Upper lobe of right lung (tissue), 1 donor: ENCODE measurements at regions not wholly inside any gene's neighbourhood (a gene's known extent, or its start where the extent isn't known, plus 50 kb on each side); places are given as distances from the start of the nearest gene placed in this dataset.

Experiments
- ATAC-seq: fragments of 200-7000 bp; cut with Tn5 transposase; one replicate; pipeline ENCODE4 v1.9.1; 2020; ENCODE audit warnings: mild to moderate bottlenecking, moderate library complexity
- DNase-seq: peaks from one replicate; pipeline ENCODE4 v3.0.0-alpha.2; 2020
- H3K27ac ChIP-seq: fragments of 200-600 bp; one replicate; pipeline ENCODE4 v1.8.0; 2022
- H3K27me3 ChIP-seq: fragments of 200-600 bp; one replicate; pipeline ENCODE4 v1.8.0; 2022; ENCODE audit warnings: mild to moderate bottlenecking
- H3K36me3 ChIP-seq: fragments of 200-600 bp; one replicate; pipeline ENCODE4 v1.8.0; 2022
- H3K4me1 ChIP-seq: fragments of 200-600 bp; one replicate; pipeline ENCODE4 v1.8.0; 2022
- H3K4me3 ChIP-seq: fragments of 200-600 bp; one replicate; pipeline ENCODE4 v1.8.0; 2022; ENCODE audit warnings: mild to moderate bottlenecking
- H3K9me3 ChIP-seq: fragments of 200-600 bp; one replicate; pipeline ENCODE4 v1.8.0; 2022
- intact Hi-C: fragments of 100-400 bp; cut with DNase I; formaldehyde crosslinking; loops from one replicate; pipeline ENCODE4 v1.11.0; 2022
- TF ChIP-seq, protein P1 (sequence below): fragments of 200-600 bp; IDR thresholded peaks from one replicate; pipeline ENCODE4 v1.8.0; 2022; ENCODE audit warnings: antibody characterized with exemption
- donor health status: DM: no; HTN: yes; CAD: no; lungs with severe emphysema.

DNA sequence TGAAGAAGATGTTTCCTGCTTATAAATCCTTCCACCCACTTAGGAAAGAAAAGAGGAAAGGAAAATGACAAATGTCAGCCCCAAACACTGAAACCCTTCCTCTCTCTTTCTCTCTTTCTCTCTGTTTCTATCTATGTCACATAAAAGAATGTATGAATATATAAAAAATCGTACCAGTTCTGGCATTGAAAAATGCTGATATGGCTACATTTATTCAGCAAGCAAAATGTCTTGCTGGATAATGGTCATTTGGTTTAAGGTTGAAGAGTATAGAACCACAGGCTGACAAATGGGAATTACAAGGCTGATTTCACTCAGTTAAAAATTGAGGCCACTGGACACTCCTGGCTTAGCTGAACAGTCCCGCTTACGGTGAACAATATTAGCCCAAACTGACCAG, 335.9 kb downstream of the PARP8 start:
- TF ChIP-seq, protein P1, sequence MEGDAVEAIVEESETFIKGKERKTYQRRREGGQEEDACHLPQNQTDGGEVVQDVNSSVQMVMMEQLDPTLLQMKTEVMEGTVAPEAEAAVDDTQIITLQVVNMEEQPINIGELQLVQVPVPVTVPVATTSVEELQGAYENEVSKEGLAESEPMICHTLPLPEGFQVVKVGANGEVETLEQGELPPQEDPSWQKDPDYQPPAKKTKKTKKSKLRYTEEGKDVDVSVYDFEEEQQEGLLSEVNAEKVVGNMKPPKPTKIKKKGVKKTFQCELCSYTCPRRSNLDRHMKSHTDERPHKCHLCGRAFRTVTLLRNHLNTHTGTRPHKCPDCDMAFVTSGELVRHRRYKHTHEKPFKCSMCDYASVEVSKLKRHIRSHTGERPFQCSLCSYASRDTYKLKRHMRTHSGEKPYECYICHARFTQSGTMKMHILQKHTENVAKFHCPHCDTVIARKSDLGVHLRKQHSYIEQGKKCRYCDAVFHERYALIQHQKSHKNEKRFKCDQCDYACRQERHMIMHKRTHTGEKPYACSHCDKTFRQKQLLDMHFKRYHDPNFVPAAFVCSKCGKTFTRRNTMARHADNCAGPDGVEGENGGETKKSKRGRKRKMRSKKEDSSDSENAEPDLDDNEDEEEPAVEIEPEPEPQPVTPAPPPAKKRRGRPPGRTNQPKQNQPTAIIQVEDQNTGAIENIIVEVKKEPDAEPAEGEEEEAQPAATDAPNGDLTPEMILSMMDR, result no peak
- no peaks in the 10 kb centered on the region for H3K4me1 ChIP-seq
- no peaks in the 10 kb centered on the region for H3K36me3 ChIP-seq
- H3K27me3 ChIP-seq, result no peaks in the 10 kb centered on the region
- H3K27ac ChIP-seq, result no peak overlapping the region
- intact Hi-C loops, result no loop called here
- no peak overlapping the region for H3K4me3 ChIP-seq
- no peaks in the 10 kb centered on the region for H3K9me3 ChIP-seq
- ATAC-seq (no peak), DNase-seq (no peak)

DNA sequence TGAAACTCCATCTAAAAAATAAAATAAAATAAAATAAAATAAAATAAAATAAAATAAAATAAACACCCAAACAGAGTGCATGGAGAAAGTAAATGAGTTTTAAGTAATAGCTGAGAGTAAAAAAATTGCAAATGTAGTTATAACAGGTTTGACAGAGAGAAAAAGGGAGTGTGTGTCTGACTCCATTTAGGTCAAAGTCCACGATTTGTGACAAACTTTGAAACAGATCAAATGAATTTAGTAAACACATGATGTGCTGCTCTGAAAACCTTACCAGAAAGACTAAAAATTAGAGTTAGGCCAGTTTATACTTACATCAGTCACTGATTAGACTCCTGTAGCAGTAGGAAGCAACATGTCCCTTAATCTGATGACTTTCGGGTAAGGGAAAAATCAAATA, 346.6 kb downstream of the PARP8 start:
- Histone ChIP-seq H3K36me3 (no peaks in the 10 kb centered on the region), H3K27ac (no peak overlapping the region), H3K4me3 (no peak overlapping the region), H3K27me3 (no peaks in the 10 kb centered on the region), H3K4me1 (no peaks in the 10 kb centered on the region), H3K9me3 (no peaks in the 10 kb centered on the region)
- TF ChIP-seq, protein P1, result no peak
- DNase-seq (no peak), ATAC-seq (no peak)
- intact Hi-C loops, result no loop called here

DNA sequence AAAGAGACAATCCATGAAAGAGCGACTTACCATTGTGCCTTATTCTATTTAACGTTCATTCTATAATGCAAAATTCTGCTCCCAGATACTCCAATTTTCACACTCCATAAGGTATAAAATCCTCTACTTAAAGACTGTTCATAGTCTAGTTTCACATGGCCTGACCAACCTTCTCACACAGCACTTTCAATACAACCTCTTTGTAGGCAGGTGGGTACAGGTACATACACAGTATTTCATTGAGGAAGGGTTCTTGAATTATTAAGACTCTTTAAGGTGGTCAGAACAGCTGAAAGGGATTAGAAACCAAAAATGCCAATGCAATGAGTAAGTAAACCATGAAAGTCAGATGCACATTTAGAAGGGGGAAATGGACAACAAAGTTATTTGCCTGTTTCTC, 352.0 kb downstream of the PARP8 start:
- ATAC-seq (no peak), DNase-seq (no peak)
- Histone ChIP-seq H3K27me3 (no peaks in the 10 kb centered on the region), H3K9me3 (no peaks in the 10 kb centered on the region), H3K4me3 (no peak overlapping the region), H3K4me1 (no peaks in the 10 kb centered on the region), H3K36me3 (no peaks in the 10 kb centered on the region), H3K27ac (no peak overlapping the region)
- intact Hi-C loops, result no loop called here
- TF ChIP-seq, protein P1, result no peak

DNA sequence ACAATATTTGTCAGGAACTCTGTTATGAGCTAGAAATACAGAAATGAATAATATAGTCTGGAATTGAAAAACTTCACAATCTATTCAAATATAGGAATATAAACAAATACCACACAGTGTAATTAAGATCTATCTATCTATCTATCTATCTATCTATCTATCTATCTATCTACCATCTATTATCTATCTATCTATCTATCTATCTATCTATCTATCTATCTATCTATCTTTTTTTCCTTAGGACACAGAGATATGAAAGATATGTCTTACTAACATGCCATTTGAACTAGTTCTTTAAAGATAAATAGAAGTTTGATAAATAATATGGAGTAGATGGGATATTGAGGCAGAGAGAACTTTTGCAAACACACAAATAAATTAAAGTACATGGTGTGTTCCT, 357.8 kb downstream of the PARP8 start:
- no peaks in the 10 kb centered on the region for H3K9me3 ChIP-seq
- no peak overlapping the region for H3K4me3 ChIP-seq
- ATAC-seq (no peak), DNase-seq (no peak)
- no peaks in the 10 kb centered on the region for H3K27me3 ChIP-seq
- H3K27ac ChIP-seq, result no peak overlapping the region
- intact Hi-C loops, result no loop called here
- H3K4me1 ChIP-seq, result no peaks in the 10 kb centered on the region
- TF ChIP-seq, protein P1, result no peak
- H3K36me3 ChIP-seq, result no peaks in the 10 kb centered on the region

DNA sequence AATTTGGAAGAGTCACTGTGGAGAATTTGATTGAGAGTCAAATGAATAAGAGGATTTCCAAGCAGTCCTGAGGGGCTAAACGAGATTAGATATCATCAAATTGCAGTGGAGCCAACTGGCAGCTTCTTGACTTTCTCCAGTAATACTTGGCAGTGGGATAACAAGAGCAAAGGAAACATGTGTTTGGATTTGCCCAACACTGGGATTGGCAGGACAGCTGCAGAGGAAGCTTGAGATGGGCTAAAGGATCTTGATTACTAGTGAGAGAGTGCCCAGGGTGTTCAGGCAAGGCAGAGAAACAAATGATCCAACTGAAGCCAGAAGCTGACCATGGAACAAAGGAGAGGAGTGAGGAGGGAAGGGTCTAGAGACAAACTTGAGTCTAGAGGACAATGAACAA, 356.0 kb upstream of the ISL1 start:
- Histone ChIP-seq H3K36me3 (no peaks in the 10 kb centered on the region), H3K4me3 (no peak overlapping the region), H3K27ac (no peak overlapping the region), H3K9me3 (no peaks in the 10 kb centered on the region), H3K27me3 (no peaks in the 10 kb centered on the region), H3K4me1 (no peaks in the 10 kb centered on the region)
- TF ChIP-seq, protein P1, result no peak
- intact Hi-C loops, result no loop called here
- DNase-seq (no peak), ATAC-seq (no peak)

DNA sequence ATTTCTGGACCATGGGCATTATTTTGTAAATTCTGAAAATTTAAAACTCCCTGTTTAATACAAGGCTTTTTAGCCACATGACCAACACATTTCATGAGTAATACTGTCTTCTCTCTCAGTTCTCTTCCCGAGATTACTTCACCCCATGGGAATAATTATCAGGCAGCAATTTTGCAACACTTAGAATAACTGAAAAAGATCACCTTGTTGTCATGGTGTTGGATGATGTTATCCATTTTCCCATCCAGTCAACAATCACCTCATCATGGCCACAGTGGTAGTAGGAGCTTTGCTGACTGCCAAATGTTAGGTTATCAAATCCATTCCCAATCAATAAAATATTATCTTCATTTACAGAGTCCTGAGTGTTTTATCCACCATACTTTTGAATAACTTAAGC, 354.9 kb upstream of the ISL1 start:
- Histone ChIP-seq H3K27ac (no peak overlapping the region), H3K36me3 (no peaks in the 10 kb centered on the region), H3K4me3 (no peak overlapping the region), H3K4me1 (no peaks in the 10 kb centered on the region), H3K9me3 (no peaks in the 10 kb centered on the region), H3K27me3 (no peaks in the 10 kb centered on the region)
- intact Hi-C loops, result no loop called here
- DNase-seq (no peak), ATAC-seq (no peak)
- TF ChIP-seq, protein P1, result no peak
